Tibial nerve (tissue), 4 donors: ENCODE measurements at regions not wholly inside any gene's neighbourhood (a gene's known extent, or its start where the extent isn't known, plus 50 kb on each side); places are given as distances from the start of the nearest gene placed in this dataset.

Experiments
- CTCF ChIP-seq, 5 experiments: fragments of 200-600 bp in 3 of 5; fragments of 450-650 bp in 2 of 5; sonication (generic) in 3 of 5; IDR thresholded peaks; one replicate each; pipeline ENCODE4 v1.5.1; 2016 to 2019; ENCODE audit warnings: antibody characterized with exemption in 5 of 5, mild to moderate bottlenecking in 3 of 5, moderate library complexity in 2 of 5
- EP300 ChIP-seq, 2 donors: sonication (generic); formaldehyde crosslinking; IDR thresholded peaks; one replicate each; pipeline ENCODE4 v1.6.1; 2017; ENCODE audit warnings: antibody characterized with exemption in 2 of 2, mild to moderate bottlenecking in 1 of 2
- POLR2A ChIP-seq, 2 donors: fragments of 450-650 bp; IDR thresholded peaks; one replicate each; pipeline ENCODE4 v1.6.1; 2017; ENCODE audit warnings: antibody characterized with exemption in 2 of 2, mild to moderate bottlenecking in 2 of 2, moderate library complexity in 2 of 2

- TF ChIP-seq CTCF (IDR thresholded peaks at IDR 0.05) (no peak), EP300 (IDR thresholded peaks at IDR 0.05) (no peak), POLR2A (IDR thresholded peaks at IDR 0.05) (no peak)
These were observed 363.4 kb upstream of the JARID2 start for GRCh38 chr6:14882394-14883026.
